ENCODE measurements at regions not wholly inside any gene's neighbourhood (a gene's known extent, or its start where the extent isn't known, plus 50 kb on each side); places are given as distances from the start of the nearest gene placed in this dataset.

- WGBS, 2 donors, result 50 to 74% methylated on average over 13 of the region's 13 CpGs
- intact Hi-C loops (cut with DNase I; ENCODE audit: low total_unique reads), result no loop called here
- no peaks in the 10 kb centered on the region for H3K27me3 ChIP-seq
- TF ChIP-seq CTCF (IDR thresholded peaks at IDR 0.05), result no peak
- no peak for TF ChIP-seq POLR2A (IDR thresholded peaks at IDR 0.05)
- no peak for DNase-seq
- H3K4me3 ChIP-seq, result no peak overlapping the region
- H3K4me1 ChIP-seq, result no peaks in the 10 kb centered on the region
- H3K9me3 ChIP-seq, result no peaks in the 10 kb centered on the region
- H3K36me3 ChIP-seq (ENCODE audit: low read depth, missing control alignments), result no peaks in the 10 kb centered on the region
- H3K27ac ChIP-seq, result no peak overlapping the region
Measured at GRCh38 chr18:77905011-77905410, 655.4 kb downstream of the GALR1 start.

GRCh38 chr18:77905449-77906055 is 655.9 kb downstream of the GALR1 start:
- intact Hi-C loops (cut with DNase I; ENCODE audit: low total_unique reads), result no loop called here

GRCh38 chr18:77906103-77906892 is 656.6 kb downstream of the GALR1 start:
- TF ChIP-seq CTCF (IDR thresholded peaks at IDR 0.05) (no peak), POLR2A (IDR thresholded peaks at IDR 0.05) (no peak)
- intact Hi-C loops (cut with DNase I; ENCODE audit: low total_unique reads), result no loop called here

More at GRCh38 chr18:77905449-77906055, 655.9 kb downstream of the GALR1 start:
- no peaks in the 10 kb centered on the region for H3K4me1 ChIP-seq
- no peaks in the 10 kb centered on the region for H3K36me3 ChIP-seq (ENCODE audit: low read depth, missing control alignments)
- WGBS, 2 donors, result 60 to 81% methylated on average over 18 to 32 of the region's 34 CpGs
- no peak overlapping the region for H3K27ac ChIP-seq
- no peak for TF ChIP-seq POLR2A (IDR thresholded peaks at IDR 0.05)
- TF ChIP-seq CTCF (IDR thresholded peaks at IDR 0.05), result no peak
- H3K27me3 ChIP-seq, result no peaks in the 10 kb centered on the region
- no peaks in the 10 kb centered on the region for H3K9me3 ChIP-seq
- H3K4me3 ChIP-seq, result no peak overlapping the region
- no peak for DNase-seq

GRCh38 chr18:77910347-77910746 is 660.7 kb downstream of the GALR1 start:
- H3K4me1 ChIP-seq, result no peaks in the 10 kb centered on the region
- no peaks in the 10 kb centered on the region for H3K36me3 ChIP-seq (ENCODE audit: low read depth, missing control alignments)
- DNase-seq, result no peak
- intact Hi-C loops (cut with DNase I; ENCODE audit: low total_unique reads), result no loop called here
- no peak overlapping the region for H3K27ac ChIP-seq
- H3K9me3 ChIP-seq, result no peaks in the 10 kb centered on the region
- no peaks in the 10 kb centered on the region for H3K27me3 ChIP-seq
- no peak for TF ChIP-seq POLR2A (IDR thresholded peaks at IDR 0.05)
- TF ChIP-seq CTCF (IDR thresholded peaks at IDR 0.05), result no peak
- WGBS, 2 donors, result 56 to 80% methylated on average over 15 of the region's 15 CpGs
- no peak overlapping the region for H3K4me3 ChIP-seq

More at GRCh38 chr18:77906103-77906892, 656.6 kb downstream of the GALR1 start:
- Histone ChIP-seq H3K9me3 (no peaks in the 10 kb centered on the region), H3K4me1 (no peaks in the 10 kb centered on the region), H3K4me3 (no peak overlapping the region), H3K27me3 (no peaks in the 10 kb centered on the region), H3K36me3 (ENCODE audit: low read depth, missing control alignments) (no peaks in the 10 kb centered on the region), H3K27ac (no peak overlapping the region)
- DNase-seq, result no peak
- WGBS, 2 donors, result 62 to 74% methylated on average over 24 to 27 of the region's 27 CpGs
